Activated T-cell treated with anti-CD3 and anti-CD28 coated beads, Interleukin-2, amount 50 U/mL, for 72 hours (primary cell): ENCODE measurements at regions not wholly inside any gene's neighbourhood (a gene's known extent, or its start where the extent isn't known, plus 50 kb on each side); places are given as distances from the start of the nearest gene placed in this dataset.

Source experiments
- ATAC-seq, 2 donors: fragments of 150-1000 bp; cut with Tn5 transposase; replicated peaks in 1 of 2; 2 replicates each; pipeline ENCODE4 v1.10.0; 2021; ENCODE audit warnings: moderate library complexity in 2 of 2, mild to moderate bottlenecking in 1 of 2
- DNase-seq, 2 donors: peaks; one replicate each; pipeline ENCODE4 v3.0.0; 2021 to 2022; ENCODE audit warnings: mixed read lengths in 1 of 2
- H3K27ac Mint-ChIP-seq: one replicate; pipeline ENCODE4 v1.8.0; 2022; ENCODE audit warnings: mild to moderate bottlenecking, moderate library complexity, mixed read lengths
- H3K27me3 Mint-ChIP-seq: one replicate; pipeline ENCODE4 v1.8.0; 2022; ENCODE audit warnings: low read depth, mixed read lengths
- H3K36me3 Mint-ChIP-seq, 2 donors: one replicate each; pipeline ENCODE4 v1.8.0; 2022; ENCODE audit warnings: mixed read lengths in 2 of 2, mild to moderate bottlenecking in 1 of 2; ENCODE audit not compliant: insufficient read depth in 2 of 2
- H3K4me1 Mint-ChIP-seq: one replicate; pipeline ENCODE4 v1.8.0; 2022; ENCODE audit warnings: low read depth, mixed read lengths
- H3K4me3 Mint-ChIP-seq, 2 donors: one replicate each; pipeline ENCODE4 v1.8.0; 2022; ENCODE audit warnings: mild to moderate bottlenecking in 2 of 2, mixed read lengths in 2 of 2, moderate library complexity in 2 of 2
- H3K9me3 Mint-ChIP-seq, 2 donors: one replicate each; pipeline ENCODE4 v1.8.0; 2022; ENCODE audit warnings: mixed read lengths in 2 of 2

DNA sequence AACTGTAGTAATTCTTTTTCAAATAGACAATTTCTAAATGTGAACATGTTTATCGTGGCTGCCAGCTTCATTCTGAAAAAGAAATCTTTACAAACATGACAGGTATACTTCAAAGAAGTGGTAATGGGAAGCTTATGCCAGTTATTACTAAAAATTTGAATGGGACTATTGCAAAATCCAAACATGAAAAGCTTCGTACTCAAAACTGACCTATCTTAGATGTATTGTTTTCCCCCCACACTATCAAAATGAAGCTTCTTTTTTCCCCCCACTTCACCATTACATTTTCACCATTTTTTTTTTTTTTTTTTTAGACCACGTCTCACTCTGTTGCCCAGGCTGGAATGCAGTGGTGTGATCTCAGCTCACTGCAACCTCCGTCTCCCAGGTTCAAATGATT, 50.4 kb upstream of the SERTAD2 start:
- Mint-ChIP-seq H3K4me1 (peaks cover 43% of the 10 kb centered on the region), H3K4me3 (no peak overlapping the region), H3K27ac (no peak overlapping the region), H3K9me3 (peaks cover 0 to 3% of the 10 kb centered on the region in 2 donors), H3K27me3 (no peaks in the 10 kb centered on the region), H3K36me3 (peaks cover 0 to 6% of the 10 kb centered on the region in 2 donors)
- ATAC-seq (peak; percentile 0 to 2), DNase-seq (no peak)

DNA sequence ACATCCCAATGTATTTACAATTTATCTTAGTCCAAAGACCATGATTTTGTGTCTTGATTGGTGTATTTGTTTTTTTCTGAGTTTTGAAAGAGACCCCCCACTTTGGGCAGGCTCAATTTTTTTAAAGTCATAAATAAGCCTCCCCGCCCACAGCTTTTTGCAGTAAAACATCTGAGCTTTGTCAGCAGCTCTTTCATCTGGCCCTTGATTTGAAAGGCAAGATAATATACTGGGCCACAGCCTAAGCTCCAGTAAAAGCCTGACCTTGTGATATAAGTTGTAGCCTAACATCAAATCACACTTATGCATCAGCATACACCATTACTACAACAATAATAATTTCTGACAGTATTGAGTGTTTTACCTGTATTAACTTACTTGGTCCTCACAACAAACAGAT, 51.3 kb upstream of the SERTAD2 start:
- Mint-ChIP-seq H3K27me3 (no peaks in the 10 kb centered on the region), H3K36me3 (peaks cover 0 to 4% of the 10 kb centered on the region in 2 donors), H3K27ac (no peak overlapping the region), H3K4me3 (no peak overlapping the region), H3K9me3 (peaks cover 0 to under 1% of the 10 kb centered on the region in 2 donors), H3K4me1 (peaks cover 35% of the 10 kb centered on the region)
- DNase-seq: no peak
- no peak for ATAC-seq

DNA sequence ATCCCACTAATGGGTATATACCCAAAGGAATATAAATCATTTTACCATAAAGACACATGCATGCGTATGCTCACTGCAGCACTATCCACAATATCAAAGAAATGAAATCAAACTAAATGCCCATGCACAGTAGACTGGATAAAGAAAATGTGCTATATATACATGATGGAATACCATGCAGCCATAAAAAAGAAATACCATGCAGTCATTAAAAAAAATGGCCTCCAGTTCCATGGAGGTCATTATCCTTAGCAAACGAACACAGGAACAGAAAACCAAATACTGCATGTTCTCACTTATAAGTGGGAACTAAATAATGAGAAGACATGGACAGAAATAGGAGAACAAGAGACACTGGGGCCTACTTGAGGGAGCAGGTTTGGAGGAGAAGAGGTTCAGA, 53.6 kb upstream of the SERTAD2 start:
- H3K27me3 Mint-ChIP-seq: no peaks in the 10 kb centered on the region
- ATAC-seq (no peak), DNase-seq (no peak)
- peaks cover 38% of the 10 kb centered on the region for H3K4me1 Mint-ChIP-seq
- H3K9me3 Mint-ChIP-seq: no peaks in the 10 kb centered on the region
- H3K27ac Mint-ChIP-seq: no peak overlapping the region
- peaks cover 0 to 4% of the 10 kb centered on the region in 2 donors for H3K36me3 Mint-ChIP-seq
- H3K4me3 Mint-ChIP-seq: no peak overlapping the region

DNA sequence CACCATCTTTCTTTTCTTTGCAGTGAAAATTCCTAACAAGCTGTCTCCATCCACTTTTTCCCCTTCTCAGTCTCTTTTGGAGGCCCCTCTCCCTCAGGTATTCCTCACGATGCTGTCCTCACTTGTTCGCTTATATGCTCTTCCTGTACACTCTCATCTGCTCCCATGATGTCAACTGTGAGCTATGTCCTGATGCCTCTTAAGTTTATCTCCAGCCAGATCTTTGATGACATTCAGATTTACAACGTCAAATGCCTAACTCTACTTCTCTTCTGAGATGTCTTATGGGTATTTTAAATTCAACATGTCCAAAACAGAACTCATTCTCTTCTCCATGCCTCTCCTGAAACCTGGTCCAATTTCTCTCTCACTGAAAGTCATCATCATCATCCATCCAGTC, 55.1 kb upstream of the SERTAD2 start:
- H3K4me3 Mint-ChIP-seq: no peak overlapping the region
- no peak overlapping the region for H3K27ac Mint-ChIP-seq
- ATAC-seq (no peak), DNase-seq (no peak)
- H3K27me3 Mint-ChIP-seq: no peaks in the 10 kb centered on the region
- H3K36me3 Mint-ChIP-seq: peaks cover 0 to 4% of the 10 kb centered on the region in 2 donors
- H3K9me3 Mint-ChIP-seq: no peaks in the 10 kb centered on the region
- H3K4me1 Mint-ChIP-seq: peaks cover 36% of the 10 kb centered on the region

DNA sequence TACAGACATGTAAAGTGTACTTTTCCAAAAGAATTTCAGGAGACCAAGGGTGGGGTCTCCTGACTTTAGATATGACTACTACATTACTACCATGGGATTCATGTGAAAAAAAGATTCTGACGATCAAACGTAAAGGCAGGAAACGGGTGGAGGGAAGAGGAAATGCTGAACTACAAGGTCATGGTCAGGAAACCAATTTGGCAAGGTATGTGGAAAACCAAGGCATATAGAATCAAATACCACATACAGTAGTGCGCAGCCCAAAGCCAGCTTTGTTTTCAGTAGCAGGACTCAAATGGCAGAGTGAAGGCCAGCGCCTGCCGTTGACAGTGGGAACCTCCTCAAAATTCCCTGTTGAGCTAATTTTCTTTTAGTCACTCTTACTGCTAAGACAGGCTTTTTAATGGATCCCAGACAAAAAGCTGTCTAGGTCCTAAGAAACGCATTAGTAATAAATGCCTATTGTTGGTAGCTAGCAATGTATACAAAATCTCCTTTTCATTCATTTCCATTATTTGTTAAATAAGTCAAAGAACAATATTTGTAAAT, 57.6 kb upstream of the SERTAD2 start:
- Mint-ChIP-seq H3K27ac (no peak overlapping the region), H3K36me3 (peaks cover 0 to 4% of the 10 kb centered on the region in 2 donors), H3K4me3 (peak overlapping the region; percentile 26 to 34), H3K9me3 (no peaks in the 10 kb centered on the region), H3K27me3 (no peaks in the 10 kb centered on the region), H3K4me1 (peaks cover 18% of the 10 kb centered on the region)
- no peak for ATAC-seq
- DNase-seq: no peak

DNA sequence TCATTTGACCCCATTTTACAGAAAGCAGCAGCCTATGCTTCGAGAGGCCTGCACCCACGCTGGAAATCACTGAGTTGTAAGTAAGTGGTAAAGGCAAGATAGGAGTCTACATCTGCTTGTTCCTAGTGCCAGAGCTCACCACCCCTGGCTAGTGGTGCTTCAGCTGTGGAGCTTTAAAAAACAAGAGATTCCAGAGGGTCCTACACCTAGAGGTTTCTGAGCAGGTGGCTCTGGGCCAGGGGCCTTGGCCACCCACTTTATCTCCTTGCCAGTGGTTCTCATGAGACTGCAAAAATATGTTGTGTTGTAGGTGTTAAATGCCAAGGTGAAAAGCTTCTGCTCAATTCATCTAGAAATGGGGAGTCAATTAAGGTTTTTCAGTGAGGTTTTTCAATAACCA, 60.0 kb upstream of the SERTAD2 start:
- Mint-ChIP-seq H3K4me3 (no peak overlapping the region), H3K27me3 (no peaks in the 10 kb centered on the region), H3K36me3 (no peaks in the 10 kb centered on the region), H3K4me1 (peaks cover 18% of the 10 kb centered on the region), H3K27ac (no peak overlapping the region), H3K9me3 (no peaks in the 10 kb centered on the region)
- DNase-seq: no peak
- ATAC-seq: no peak

DNA sequence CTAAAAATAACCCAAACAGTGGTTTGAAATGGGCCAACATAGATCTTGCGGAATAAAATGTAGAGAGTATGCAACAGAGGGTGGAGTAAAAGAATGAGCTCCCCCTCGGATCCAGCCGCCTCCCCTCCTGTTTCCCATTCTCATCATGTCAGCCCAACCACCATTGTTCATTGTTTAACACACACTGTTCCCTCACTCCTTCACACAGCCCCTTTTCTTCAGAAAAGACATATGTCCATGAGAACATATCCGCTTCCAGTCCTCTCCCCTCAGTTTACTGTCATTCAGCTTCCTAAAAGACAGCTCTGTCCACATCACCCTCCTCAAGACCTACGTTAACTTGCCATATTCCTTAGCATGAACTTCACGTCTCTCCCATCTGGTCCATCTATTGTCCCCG, 62.9 kb upstream of the SERTAD2 start:
- Mint-ChIP-seq H3K36me3 (no peaks in the 10 kb centered on the region), H3K27ac (no peak overlapping the region), H3K4me3 (no peak overlapping the region), H3K4me1 (peaks cover 8% of the 10 kb centered on the region), H3K27me3 (no peaks in the 10 kb centered on the region), H3K9me3 (no peaks in the 10 kb centered on the region)
- DNase-seq (no peak), ATAC-seq (no peak)

DNA sequence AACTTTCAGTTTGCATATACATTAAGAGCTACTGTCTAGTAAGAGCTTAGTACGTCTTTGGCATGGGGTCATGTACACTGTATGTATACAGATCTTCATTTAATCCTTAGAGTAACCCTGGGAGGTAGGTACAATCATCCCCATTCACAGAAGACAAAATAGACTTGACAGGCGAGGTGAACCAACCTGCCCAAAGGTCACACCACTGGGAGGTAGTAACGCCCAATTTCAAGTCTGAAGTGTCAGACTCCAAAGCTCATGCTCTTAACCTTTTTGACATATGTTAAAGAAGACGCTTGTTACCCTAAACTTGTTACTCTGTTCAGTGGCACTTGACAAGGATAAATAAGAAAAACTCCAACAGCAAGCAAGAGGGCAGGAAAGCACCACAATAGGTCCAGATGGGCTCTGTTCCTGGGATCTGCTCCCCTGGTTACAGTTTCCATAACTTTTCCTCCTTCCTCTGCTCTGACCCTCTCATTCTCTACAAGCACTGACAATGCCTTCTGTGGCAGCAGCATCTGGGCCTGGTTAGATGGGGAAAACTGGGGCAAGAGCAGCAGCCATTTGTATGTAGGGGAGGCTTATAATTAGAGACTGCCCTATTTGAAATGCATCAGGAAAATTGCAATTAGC, 64.7 kb upstream of the SERTAD2 start:
- H3K27ac Mint-ChIP-seq: no peak overlapping the region
- H3K27me3 Mint-ChIP-seq: no peaks in the 10 kb centered on the region
- DNase-seq (no peak), ATAC-seq (no peak)
- no peaks in the 10 kb centered on the region for H3K36me3 Mint-ChIP-seq
- no peak overlapping the region for H3K4me3 Mint-ChIP-seq
- no peaks in the 10 kb centered on the region for H3K9me3 Mint-ChIP-seq
- H3K4me1 Mint-ChIP-seq: peaks cover 4% of the 10 kb centered on the region

DNA sequence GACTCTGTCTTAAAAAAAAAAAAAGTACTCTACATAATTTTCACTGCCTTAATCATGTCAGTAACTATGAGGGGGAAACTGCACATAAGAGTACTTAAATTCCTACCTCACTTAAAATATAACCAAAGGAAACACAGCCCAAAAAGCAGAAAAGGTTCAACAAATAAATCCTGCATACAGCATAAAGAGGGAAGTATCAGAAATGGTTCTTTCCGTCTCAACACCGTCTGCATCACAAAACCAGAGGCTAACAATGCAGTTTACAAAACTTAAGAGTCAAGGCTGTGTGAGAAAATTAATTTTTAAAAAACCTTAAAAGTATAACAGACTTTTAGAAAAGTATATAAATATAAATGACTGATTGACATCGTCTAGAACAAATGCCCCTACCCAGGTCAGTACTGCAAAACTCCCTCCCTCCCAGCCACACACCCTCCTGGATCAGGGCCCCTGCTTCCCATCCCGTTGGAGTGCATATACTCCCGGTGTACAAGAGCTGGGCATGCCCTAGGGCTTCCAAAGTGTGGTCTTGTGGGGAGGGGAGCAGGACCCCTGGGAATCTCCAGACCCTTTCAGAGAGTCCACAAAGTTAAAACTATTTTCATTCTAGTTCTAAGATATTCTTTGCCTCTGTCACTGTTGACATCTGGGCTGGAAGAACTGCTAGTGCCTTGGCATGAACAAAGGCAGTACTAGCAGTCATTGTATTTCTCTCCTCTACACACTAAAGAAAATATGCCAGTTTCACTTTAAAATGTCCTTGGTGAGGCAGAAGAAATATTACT, 67.0 kb upstream of the SERTAD2 start:
- Mint-ChIP-seq H3K4me1 (peaks cover 17% of the 10 kb centered on the region), H3K4me3 (peak overlapping the region in 1 of 2 donors; percentile 29), H3K27ac (no peak overlapping the region), H3K9me3 (no peaks in the 10 kb centered on the region), H3K36me3 (no peaks in the 10 kb centered on the region), H3K27me3 (no peaks in the 10 kb centered on the region)
- ATAC-seq (no peak), DNase-seq (no peak)

DNA sequence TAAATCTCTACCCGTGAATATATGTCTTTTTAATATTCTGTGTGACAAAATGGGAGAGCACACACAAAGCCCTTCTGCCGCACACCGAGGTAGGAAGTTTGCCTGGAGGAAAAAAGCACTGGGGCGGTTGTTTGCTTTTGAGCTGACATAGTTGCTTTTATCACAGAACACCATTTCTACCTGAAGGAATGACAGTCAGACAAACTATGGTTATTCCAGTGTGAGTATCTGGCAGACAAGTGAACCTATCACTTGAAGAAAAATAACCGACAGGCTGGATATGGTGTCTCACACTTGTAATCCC, 67.6 kb upstream of the SERTAD2 start:
- DNase-seq (no peak), ATAC-seq (no peak)
- H3K4me1 Mint-ChIP-seq: peaks cover 20% of the 10 kb centered on the region
- no peaks in the 10 kb centered on the region for H3K9me3 Mint-ChIP-seq
- H3K27me3 Mint-ChIP-seq: no peaks in the 10 kb centered on the region
- H3K27ac Mint-ChIP-seq: no peak overlapping the region
- peak overlapping the region in 1 of 2 donors; percentile 29 for H3K4me3 Mint-ChIP-seq
- H3K36me3 Mint-ChIP-seq: no peaks in the 10 kb centered on the region

DNA sequence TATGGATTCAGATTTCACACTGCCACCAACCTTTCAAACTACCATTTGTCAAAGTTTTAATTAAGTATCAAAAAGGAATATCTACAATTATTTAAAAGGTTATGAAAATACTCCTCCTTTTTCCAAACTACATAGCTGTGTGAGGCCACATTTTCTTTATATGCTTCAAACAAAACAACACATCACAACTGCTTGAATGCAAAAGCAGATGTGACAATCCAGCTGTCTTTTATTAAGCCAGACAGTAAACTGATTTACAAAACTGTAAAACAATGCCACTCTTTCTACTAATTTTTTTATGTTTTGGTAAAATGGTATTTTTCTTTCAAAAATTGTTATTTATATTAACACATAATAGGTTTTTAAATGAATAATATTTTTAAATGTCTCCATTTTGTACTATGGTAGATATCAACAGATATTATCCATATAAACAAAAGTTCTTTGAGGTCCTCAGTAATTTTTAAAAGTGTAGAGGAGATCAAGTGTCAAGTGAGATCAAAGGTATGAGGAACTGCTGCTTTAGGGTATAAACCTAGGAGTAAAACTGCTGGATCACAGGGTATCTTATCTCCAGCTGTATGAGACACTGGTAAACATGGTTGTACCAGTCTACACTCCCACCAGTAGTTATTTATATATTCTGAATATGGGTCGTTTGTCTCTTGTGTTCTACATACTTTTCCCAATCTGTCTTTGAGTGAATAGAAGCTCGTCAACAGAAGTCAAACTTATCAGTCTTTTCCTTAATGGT, 68.8 kb upstream of the SERTAD2 start:
- DNase-seq (no peak), ATAC-seq (no peak)
- H3K36me3 Mint-ChIP-seq: no peaks in the 10 kb centered on the region
- peaks cover 32% of the 10 kb centered on the region for H3K4me1 Mint-ChIP-seq
- no peaks in the 10 kb centered on the region for H3K27me3 Mint-ChIP-seq
- no peaks in the 10 kb centered on the region for H3K9me3 Mint-ChIP-seq
- H3K27ac Mint-ChIP-seq: no peak overlapping the region
- no peak overlapping the region for H3K4me3 Mint-ChIP-seq

DNA sequence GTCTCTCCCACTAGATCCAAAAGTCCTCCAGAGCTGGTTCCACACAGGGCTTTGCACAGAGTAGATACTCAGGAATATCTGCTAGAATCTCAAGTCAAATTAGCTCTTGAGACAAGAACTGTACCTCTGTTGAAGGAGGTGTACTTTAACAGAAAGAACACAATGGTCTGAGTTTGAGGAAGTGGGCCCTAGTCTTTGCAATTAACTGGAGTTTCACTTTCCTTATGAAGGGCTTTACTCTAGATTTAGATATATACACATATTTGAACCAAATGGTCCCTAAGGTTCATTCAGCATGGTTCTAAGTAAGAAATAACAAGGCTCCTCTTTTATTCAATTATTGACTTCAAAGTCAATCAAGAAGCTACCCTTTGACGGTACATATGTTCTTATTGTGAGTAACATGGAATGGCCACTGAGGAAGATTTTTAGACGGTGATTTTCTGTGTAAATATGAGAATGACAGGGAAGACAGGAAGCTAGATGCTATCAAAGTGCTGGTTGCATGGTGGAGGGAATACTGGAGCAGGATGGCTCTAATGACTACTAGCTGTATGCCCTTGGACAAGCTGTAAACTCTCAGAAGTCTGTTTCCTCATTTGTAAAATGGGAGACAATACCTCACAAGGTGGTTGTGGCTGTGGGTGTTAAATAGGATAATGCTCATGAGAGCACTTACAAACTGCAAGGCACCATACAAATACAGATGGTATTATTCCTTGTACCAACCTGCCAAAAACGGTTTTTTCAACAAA, 73.5 kb upstream of the SERTAD2 start:
- Mint-ChIP-seq H3K27ac (peak overlapping the region; percentile 77), H3K9me3 (no peaks in the 10 kb centered on the region), H3K4me3 (peak overlapping the region; percentile 59 to 85), H3K4me1 (peaks cover 73% of the 10 kb centered on the region), H3K36me3 (peaks cover 0 to 5% of the 10 kb centered on the region in 2 donors), H3K27me3 (no peaks in the 10 kb centered on the region)
- ATAC-seq: peak; percentile 76 to 79
- DNase-seq: no peak
